Mucosa of descending colon (tissue), 3 donors: ENCODE measurements at regions not wholly inside any gene's neighbourhood (a gene's known extent, or its start where the extent isn't known, plus 50 kb on each side); places are given as distances from the start of the nearest gene placed in this dataset.

Experiments
- ATAC-seq: fragments of 200-7000 bp; cut with Tn5 transposase; one replicate; pipeline ENCODE4 v1.9.1; 2020; ENCODE audit warnings: mild to moderate bottlenecking, moderate library complexity
- DNase-seq, 3 donors: peaks; one replicate each; pipeline ENCODE4 v3.0.0-alpha.2; 2020
- H3K36me3 ChIP-seq: fragments of 200-600 bp; one replicate; pipeline ENCODE4 v1.8.0; 2021; ENCODE audit warnings: low read depth, mild to moderate bottlenecking
- H3K4me1 ChIP-seq: fragments of 200-600 bp; one replicate; pipeline ENCODE4 v1.8.0; 2021; ENCODE audit warnings: low read depth, mild to moderate bottlenecking
- H3K4me3 ChIP-seq: fragments of 200-600 bp; one replicate; pipeline ENCODE4 v1.8.0; 2021; ENCODE audit warnings: mild to moderate bottlenecking
- H3K9me3 ChIP-seq: fragments of 200-600 bp; one replicate; pipeline ENCODE4 v1.8.0; 2021; ENCODE audit warnings: mild to moderate bottlenecking
- intact Hi-C, 2 donors: fragments of 100-400 bp; cut with DNase I in 1 of 2; cut with micrococcal nuclease in 1 of 2; formaldehyde crosslinking; loops; one replicate each; pipeline versions ENCODE4 v1.11.0 to v1.11.1; 2022; cut with DNase I, micrococcal nuclease
- TF ChIP-seq, protein P1 (sequence below): fragments of 200-600 bp; IDR thresholded peaks from one replicate; pipeline ENCODE4 v1.8.0; 2022; ENCODE audit warnings: antibody characterized with exemption, mild to moderate bottlenecking
- donor health status: DM: no; HTN: no; CAD: no; lungs with moderate emphysema.
- donor health status: DM: no; HTN: no; CAD: no.
- donor health status: DM: no; HTN: yes; CAD: no.

DNA sequence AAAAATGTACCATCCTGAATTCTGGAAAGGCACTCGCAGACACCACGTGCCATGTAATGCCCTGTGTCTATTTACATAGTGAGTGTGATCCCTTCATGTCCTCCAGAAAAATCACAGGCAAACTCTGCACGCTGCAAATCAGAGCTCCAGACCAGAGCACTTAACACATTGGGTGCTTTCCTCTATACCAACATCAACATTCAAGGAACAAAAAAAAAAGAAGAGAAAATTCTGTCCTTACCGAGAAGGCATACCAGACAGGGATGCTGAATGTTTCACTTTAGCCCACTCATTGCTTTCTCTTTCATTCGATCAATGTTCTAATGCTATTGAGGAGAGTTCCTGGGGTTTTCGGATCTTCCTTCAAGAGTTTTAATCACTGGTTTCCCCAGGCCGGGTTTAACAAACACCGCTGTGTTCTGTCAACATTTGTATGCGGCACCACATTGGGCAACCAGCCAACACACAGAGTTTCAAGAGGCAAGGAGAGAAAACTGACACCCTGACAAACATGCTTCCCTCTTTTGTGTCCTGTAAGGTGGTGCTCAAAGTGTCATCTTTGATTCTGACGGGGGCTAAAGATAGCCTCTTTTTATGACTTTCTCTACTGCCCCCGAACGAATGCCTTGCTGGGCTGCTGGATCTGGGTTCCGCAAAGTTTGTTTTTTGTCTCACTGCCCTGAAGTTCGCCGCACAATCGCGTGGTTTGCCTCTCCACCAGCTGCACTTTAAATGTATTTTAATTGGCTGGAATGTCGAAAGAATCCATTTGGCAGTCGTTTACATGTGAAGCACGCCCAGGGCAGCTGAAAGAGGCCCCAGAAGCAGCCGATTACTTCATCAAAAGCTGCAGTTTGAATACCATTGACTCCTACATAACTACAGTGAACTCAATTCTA is 106.4 kb upstream of the NCKAP5 start:
- DNase-seq: peak in 2 of 3 donors; percentile 24 to 41
- no peaks in the 10 kb centered on the region for H3K9me3 ChIP-seq
- ATAC-seq: peak; percentile 38
- intact Hi-C loops: no loop called here
- TF ChIP-seq, protein P1, sequence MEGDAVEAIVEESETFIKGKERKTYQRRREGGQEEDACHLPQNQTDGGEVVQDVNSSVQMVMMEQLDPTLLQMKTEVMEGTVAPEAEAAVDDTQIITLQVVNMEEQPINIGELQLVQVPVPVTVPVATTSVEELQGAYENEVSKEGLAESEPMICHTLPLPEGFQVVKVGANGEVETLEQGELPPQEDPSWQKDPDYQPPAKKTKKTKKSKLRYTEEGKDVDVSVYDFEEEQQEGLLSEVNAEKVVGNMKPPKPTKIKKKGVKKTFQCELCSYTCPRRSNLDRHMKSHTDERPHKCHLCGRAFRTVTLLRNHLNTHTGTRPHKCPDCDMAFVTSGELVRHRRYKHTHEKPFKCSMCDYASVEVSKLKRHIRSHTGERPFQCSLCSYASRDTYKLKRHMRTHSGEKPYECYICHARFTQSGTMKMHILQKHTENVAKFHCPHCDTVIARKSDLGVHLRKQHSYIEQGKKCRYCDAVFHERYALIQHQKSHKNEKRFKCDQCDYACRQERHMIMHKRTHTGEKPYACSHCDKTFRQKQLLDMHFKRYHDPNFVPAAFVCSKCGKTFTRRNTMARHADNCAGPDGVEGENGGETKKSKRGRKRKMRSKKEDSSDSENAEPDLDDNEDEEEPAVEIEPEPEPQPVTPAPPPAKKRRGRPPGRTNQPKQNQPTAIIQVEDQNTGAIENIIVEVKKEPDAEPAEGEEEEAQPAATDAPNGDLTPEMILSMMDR: no peak
- H3K4me3 ChIP-seq: no peak overlapping the region
- H3K36me3 ChIP-seq: no peaks in the 10 kb centered on the region
- H3K4me1 ChIP-seq: peaks cover 5% of the 10 kb centered on the region

DNA sequence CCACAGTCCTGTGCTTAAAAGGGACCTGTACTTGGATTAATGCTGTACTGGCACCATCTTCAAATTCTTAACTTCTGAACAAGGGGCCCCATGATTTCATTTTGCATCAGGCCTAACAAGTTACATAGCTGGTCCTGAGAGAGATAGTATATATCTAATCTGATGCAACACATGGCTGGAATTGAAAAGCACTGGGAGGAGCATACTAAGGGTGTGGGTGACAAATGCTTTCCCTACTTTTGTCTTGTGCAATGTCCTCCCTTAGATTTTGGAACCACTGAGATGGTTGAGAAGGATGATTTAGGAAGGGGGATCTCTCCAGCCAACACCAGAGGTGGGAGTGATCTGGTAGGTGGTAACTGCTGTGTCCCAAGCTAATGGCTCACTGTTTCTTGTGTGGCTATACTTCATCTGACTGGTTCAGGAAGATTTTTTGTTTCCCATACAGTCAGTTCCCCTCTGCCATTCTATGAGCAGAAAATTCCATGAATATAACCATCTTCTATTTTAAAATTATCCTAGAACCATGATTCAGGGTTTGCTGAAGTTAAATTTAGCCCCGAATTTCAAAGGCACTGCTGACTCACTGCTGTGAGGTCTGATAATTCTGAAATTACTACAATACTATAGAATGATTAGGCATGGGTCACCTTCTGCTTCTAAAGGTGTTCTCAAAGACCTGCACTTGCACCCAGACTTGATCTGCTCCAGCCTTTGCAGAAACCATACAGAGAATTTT is 108.3 kb upstream of the NCKAP5 start:
- Histone ChIP-seq H3K4me3 (no peak overlapping the region), H3K36me3 (no peaks in the 10 kb centered on the region), H3K9me3 (no peaks in the 10 kb centered on the region), H3K4me1 (peaks cover 5% of the 10 kb centered on the region)
- ATAC-seq (no peak), DNase-seq (no peak)
- intact Hi-C loops: no loop called here
- TF ChIP-seq, protein P1: no peak

DNA sequence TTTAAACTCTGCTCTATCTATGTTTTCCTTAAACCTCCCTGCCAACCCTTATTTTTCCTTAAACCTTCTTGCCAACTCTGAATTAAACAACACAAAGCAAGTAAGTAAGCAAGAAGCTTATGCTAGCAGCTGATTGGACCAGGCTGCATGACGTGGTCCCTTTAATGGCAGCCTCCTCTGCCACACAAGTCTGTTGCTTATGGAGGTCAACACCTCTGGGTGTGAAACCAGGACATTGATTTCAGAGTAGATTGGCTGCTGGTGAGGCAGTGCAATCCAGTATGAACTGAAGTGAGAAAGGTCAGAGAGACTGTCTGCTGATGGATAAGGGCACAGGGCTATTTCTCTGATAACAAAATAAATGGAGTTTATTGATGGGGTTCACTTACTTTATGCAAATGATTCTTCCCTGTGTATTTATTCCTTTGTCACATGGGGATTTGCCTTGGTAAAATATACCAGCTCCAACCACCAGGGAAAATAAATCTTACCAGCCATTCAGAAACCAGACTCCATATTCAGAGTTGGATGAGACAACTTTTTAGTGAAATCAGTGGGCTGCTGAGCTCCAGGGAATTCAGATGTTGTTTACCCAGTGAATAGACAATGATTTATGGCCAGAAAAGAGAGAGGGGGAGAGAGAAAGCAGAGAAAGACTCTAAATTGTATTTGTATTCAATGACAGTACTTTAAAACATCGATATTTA is 112.2 kb upstream of the NCKAP5 start:
- no peak overlapping the region for H3K4me3 ChIP-seq
- H3K4me1 ChIP-seq: no peaks in the 10 kb centered on the region
- TF ChIP-seq, protein P1: no peak
- H3K36me3 ChIP-seq: no peaks in the 10 kb centered on the region
- intact Hi-C loops: no loop called here
- no peak for DNase-seq
- no peaks in the 10 kb centered on the region for H3K9me3 ChIP-seq
- no peak for ATAC-seq

DNA sequence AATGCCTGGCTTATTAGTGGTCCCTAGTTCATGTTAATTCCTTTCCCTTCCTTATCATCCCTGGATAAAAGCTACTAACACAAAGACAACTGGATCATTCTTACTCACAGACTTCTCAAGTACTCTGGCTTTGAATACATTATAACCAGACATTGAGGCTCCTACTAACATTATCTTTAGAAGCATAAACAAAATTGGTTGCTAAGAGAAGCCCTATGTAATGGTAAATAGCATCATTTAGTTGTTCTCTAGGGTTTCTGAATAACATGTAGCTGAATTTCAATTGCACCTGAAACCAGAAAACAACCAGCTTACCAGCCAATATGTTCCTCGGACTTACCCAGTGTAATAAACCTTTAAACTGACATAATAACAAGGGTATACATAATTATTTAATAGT is 114.1 kb upstream of the NCKAP5 start:
- ATAC-seq (no peak), DNase-seq (no peak)
- Histone ChIP-seq H3K4me3 (no peak overlapping the region), H3K9me3 (no peaks in the 10 kb centered on the region), H3K36me3 (no peaks in the 10 kb centered on the region), H3K4me1 (no peaks in the 10 kb centered on the region)
- intact Hi-C loops: no loop called here
- TF ChIP-seq, protein P1: no peak

DNA sequence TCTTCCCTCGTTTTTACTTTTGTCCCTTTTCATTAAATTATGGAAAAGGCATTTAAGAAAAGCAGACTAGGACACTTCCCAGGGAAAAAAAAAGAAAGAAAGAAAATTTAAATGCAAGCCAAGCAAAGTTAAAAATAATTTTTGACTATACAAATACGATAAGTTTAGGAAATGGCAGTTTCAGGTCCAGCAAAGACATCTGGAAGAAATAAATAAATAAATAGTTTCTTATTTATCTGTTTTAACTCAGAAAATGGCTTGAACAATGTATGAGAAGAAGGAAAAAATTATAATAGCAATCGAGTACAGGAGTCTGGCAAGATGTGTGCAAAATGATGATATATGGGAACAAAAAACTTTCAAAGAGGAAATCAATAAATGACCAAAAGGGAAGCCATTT is 114.6 kb upstream of the NCKAP5 start:
- no peak overlapping the region for H3K4me3 ChIP-seq
- H3K9me3 ChIP-seq: no peaks in the 10 kb centered on the region
- intact Hi-C loops: no loop called here
- H3K36me3 ChIP-seq: no peaks in the 10 kb centered on the region
- DNase-seq (no peak), ATAC-seq (no peak)
- TF ChIP-seq, protein P1: no peak
- H3K4me1 ChIP-seq: no peaks in the 10 kb centered on the region
